Uterus (tissue), 2 donors: ENCODE measurements at regions not wholly inside any gene's neighbourhood (a gene's known extent, or its start where the extent isn't known, plus 50 kb on each side); places are given as distances from the start of the nearest gene placed in this dataset.

ENCODE experiments used
- CTCF ChIP-seq, 4 experiments: fragments of 200-600 bp in 2 of 4; fragments of 450-650 bp in 2 of 4; sonication (generic) in 2 of 4; IDR thresholded peaks; one replicate each; pipeline ENCODE4 v1.5.1; 2016 to 2019; ENCODE audit warnings: antibody characterized with exemption in 4 of 4, mild to moderate bottlenecking in 2 of 4, moderate library complexity in 1 of 4
- POLR2A ChIP-seq, 2 donors: fragments of 450-650 bp; IDR thresholded peaks; one replicate each; pipeline ENCODE4 v1.6.1; 2016; ENCODE audit warnings: antibody characterized with exemption in 2 of 2, mild to moderate bottlenecking in 1 of 2, moderate library complexity in 1 of 2

- TF ChIP-seq CTCF (IDR thresholded peaks at IDR 0.05) (no peak), POLR2A (IDR thresholded peaks at IDR 0.05) (no peak)
These were observed 155.2 kb upstream of the PTPN1 start for GRCh38 chr20:50354721-50355589.
